Breast epithelium (tissue), 4 donors: ENCODE measurements at regions not wholly inside any gene's neighbourhood (a gene's known extent, or its start where the extent isn't known, plus 50 kb on each side); places are given as distances from the start of the nearest gene placed in this dataset.

Source experiments
- DNase-seq, 2 donors: peaks; one replicate each; pipeline ENCODE4 v3.0.0-alpha.2; 2019; ENCODE audit warnings: low spot score in 2 of 2
- H3K27ac ChIP-seq, 2 donors: fragments of 200-600 bp; sonication (generic) in 1 of 2; one replicate each; pipeline ENCODE4 v1.5.1; 2016 to 2019; ENCODE audit warnings: mild to moderate bottlenecking in 1 of 2
- H3K27me3 ChIP-seq, 2 donors: fragments of 200-600 bp; sonication (generic) in 1 of 2; one replicate each; pipeline versions ENCODE4 v1.5.1 to v1.6.0; 2017 to 2019; ENCODE audit warnings: control low read depth in 1 of 2, mild to moderate bottlenecking in 1 of 2
- H3K36me3 ChIP-seq: fragments of 200-600 bp; one replicate; pipeline ENCODE4 v1.5.1; 2019
- H3K4me1 ChIP-seq, 2 donors: fragments of 200-600 bp; sonication (generic); one replicate each; pipeline ENCODE4 v1.5.1; 2016 to 2019; ENCODE audit warnings: control low read depth in 1 of 2
- H3K4me3 ChIP-seq, 3 donors: fragments of 200-600 bp; sonication (generic); 1 replicate in 2 of 3; 2 replicates in 1 of 3; pipeline ENCODE4 v1.5.1; 2016 to 2019; ENCODE audit warnings: mild to moderate bottlenecking in 3 of 3, moderate library complexity in 2 of 3
- H3K9me3 ChIP-seq, 2 donors: fragments of 200-600 bp; sonication (generic) in 1 of 2; one replicate each; pipeline ENCODE4 v1.5.1; 2016 to 2019; ENCODE audit warnings: control low read depth in 1 of 2
- POLR2A ChIP-seq: fragments of 450-650 bp; IDR thresholded peaks from one replicate; pipeline ENCODE4 v1.6.1; 2016; ENCODE audit warnings: antibody characterized with exemption, mild to moderate bottlenecking, moderate library complexity
- POLR2AphosphoS5 ChIP-seq, 3 donors: sonication (generic); formaldehyde crosslinking; IDR thresholded peaks; one replicate each; pipeline ENCODE4 v1.6.1; 2017; ENCODE audit warnings: antibody characterized with exemption in 3 of 3
- intact Hi-C: fragments of 100-400 bp; cut with DNase I; formaldehyde crosslinking; loops from one replicate; pipeline ENCODE4 v1.15.1; 2023; ENCODE audit warnings: low total_unique reads
- TF ChIP-seq, protein P1 (sequence below), 3 donors: fragments of 450-650 bp; IDR thresholded peaks; one replicate each; pipeline ENCODE4 v1.5.1; 2016 to 2017; ENCODE audit warnings: antibody characterized with exemption in 3 of 3, mild to moderate bottlenecking in 3 of 3, moderate library complexity in 3 of 3

DNA sequence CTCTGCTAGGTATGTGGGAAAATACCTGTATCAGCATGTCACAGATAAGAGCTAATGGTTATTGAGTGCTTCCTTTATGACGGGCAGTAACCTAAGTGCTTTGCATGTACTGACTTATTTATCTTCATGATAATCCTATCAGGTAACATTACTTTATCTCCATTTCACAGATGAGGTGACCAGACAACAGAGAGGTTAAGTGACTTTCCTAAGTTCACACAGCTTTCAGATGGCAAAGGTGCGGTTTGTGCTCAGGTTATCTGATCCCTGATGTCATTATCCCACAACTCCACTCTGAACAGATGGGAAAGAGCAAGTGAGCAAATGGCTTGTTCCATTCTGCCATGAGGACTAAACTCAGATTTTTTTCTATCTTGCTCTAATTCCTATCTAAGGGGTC, 217.0 kb upstream of the PODXL start:
- H3K9me3 ChIP-seq, result no peaks in the 10 kb centered on the region
- intact Hi-C loops, result no loop called here
- no peak overlapping the region for H3K27ac ChIP-seq
- DNase-seq, result no peak
- H3K36me3 ChIP-seq, result no peaks in the 10 kb centered on the region
- no peaks in the 10 kb centered on the region for H3K4me1 ChIP-seq
- H3K27me3 ChIP-seq, result no peaks in the 10 kb centered on the region
- TF ChIP-seq, protein P1, sequence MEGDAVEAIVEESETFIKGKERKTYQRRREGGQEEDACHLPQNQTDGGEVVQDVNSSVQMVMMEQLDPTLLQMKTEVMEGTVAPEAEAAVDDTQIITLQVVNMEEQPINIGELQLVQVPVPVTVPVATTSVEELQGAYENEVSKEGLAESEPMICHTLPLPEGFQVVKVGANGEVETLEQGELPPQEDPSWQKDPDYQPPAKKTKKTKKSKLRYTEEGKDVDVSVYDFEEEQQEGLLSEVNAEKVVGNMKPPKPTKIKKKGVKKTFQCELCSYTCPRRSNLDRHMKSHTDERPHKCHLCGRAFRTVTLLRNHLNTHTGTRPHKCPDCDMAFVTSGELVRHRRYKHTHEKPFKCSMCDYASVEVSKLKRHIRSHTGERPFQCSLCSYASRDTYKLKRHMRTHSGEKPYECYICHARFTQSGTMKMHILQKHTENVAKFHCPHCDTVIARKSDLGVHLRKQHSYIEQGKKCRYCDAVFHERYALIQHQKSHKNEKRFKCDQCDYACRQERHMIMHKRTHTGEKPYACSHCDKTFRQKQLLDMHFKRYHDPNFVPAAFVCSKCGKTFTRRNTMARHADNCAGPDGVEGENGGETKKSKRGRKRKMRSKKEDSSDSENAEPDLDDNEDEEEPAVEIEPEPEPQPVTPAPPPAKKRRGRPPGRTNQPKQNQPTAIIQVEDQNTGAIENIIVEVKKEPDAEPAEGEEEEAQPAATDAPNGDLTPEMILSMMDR (IDR thresholded peaks at IDR 0.05), result no peak
- TF ChIP-seq POLR2AphosphoS5 (IDR thresholded peaks at IDR 0.05) (no peak), POLR2A (no peak)
- H3K4me3 ChIP-seq, result no peak overlapping the region

DNA sequence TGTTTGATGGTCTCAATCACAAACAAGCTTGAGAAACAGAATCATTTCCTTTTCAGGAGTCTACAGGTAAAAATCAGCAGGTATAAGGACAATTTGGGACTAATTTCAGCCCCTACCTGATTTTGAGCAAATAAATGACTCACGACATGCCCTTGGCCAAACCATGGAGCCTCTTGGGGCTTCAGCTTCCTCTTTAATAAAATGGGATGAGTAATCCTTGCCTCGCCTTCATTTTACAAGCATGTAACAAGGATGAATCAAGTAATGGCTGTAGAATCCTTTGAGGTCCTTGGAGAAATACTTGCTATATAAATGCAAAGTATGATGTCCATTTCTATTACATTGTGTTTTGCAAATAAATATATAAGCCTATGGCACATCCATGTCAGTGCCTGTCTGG, 212.8 kb upstream of the PODXL start:
- no peak for DNase-seq
- TF ChIP-seq, protein P1 (IDR thresholded peaks at IDR 0.05), result no peak
- no peak for TF ChIP-seq POLR2A
- TF ChIP-seq POLR2AphosphoS5 (IDR thresholded peaks at IDR 0.05), result no peak
- intact Hi-C loops, result no loop called here
- Histone ChIP-seq H3K36me3 (no peaks in the 10 kb centered on the region), H3K27me3 (peaks cover 0 to 7% of the 10 kb centered on the region in 2 donors), H3K9me3 (no peaks in the 10 kb centered on the region), H3K27ac (no peak overlapping the region), H3K4me3 (no peak overlapping the region), H3K4me1 (no peaks in the 10 kb centered on the region)

DNA sequence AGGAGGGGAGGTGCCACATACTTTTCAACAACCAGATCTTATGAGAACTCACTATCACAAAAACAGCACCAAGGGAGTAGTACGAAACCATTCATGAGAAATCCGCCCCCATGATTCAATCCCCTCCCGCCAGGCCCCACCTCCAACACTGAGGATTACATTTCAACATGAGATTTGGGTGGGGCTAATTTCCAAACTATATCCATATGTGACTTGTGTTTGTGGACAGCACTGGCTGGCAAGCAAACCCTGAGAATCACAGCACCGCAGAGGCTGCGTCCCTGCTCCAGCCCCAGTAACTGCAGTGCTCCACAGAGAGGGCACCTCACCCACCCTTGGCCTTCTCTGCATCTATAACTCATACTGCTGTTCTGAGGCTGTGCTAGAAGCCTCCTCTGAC, 211.2 kb upstream of the PODXL start:
- intact Hi-C loops, result no loop called here
- TF ChIP-seq POLR2A (no peak), POLR2AphosphoS5 (IDR thresholded peaks at IDR 0.05) (no peak)
- TF ChIP-seq, protein P1 (IDR thresholded peaks at IDR 0.05), result no peak
- H3K9me3 ChIP-seq, result peaks cover 0 to 3% of the 10 kb centered on the region in 2 donors

DNA sequence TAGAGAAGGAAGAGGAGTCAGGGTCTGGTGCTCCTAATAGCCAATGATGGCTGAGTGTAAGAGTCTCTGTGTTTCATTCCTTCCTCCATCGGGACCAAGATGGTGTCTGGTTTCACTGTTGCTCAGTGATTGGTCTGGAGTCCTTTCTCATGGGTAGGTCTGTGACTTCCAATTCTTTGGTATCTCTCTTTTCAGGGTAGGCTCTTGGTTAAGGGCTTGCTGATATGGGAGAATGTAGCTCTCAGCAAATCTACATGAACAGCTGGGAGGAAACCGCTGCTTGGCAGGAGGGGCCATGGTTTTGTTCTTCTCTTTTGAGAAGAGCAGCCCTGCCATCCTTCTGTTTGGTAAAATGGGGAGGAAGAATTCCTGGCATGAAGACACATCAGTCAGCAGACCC, 209.1 kb upstream of the PODXL start:
- no peak for DNase-seq
- Histone ChIP-seq H3K4me3 (no peak overlapping the region), H3K9me3 (peaks cover 0 to 4% of the 10 kb centered on the region in 2 donors), H3K4me1 (no peaks in the 10 kb centered on the region), H3K27ac (no peak overlapping the region), H3K27me3 (peaks cover 0 to 25% of the 10 kb centered on the region in 2 donors), H3K36me3 (no peaks in the 10 kb centered on the region)
- TF ChIP-seq, protein P1 (IDR thresholded peaks at IDR 0.05), result no peak
- TF ChIP-seq POLR2AphosphoS5 (IDR thresholded peaks at IDR 0.05), result no peak
- TF ChIP-seq POLR2A, result no peak
- intact Hi-C loops, result no loop called here

More for the DNA sequence above, 211.2 kb upstream of the PODXL start:
- Histone ChIP-seq H3K27ac (no peak overlapping the region), H3K27me3 (peaks cover 0 to 18% of the 10 kb centered on the region in 2 donors), H3K36me3 (no peaks in the 10 kb centered on the region), H3K4me1 (no peaks in the 10 kb centered on the region), H3K4me3 (no peak overlapping the region)
- DNase-seq, result no peak

DNA sequence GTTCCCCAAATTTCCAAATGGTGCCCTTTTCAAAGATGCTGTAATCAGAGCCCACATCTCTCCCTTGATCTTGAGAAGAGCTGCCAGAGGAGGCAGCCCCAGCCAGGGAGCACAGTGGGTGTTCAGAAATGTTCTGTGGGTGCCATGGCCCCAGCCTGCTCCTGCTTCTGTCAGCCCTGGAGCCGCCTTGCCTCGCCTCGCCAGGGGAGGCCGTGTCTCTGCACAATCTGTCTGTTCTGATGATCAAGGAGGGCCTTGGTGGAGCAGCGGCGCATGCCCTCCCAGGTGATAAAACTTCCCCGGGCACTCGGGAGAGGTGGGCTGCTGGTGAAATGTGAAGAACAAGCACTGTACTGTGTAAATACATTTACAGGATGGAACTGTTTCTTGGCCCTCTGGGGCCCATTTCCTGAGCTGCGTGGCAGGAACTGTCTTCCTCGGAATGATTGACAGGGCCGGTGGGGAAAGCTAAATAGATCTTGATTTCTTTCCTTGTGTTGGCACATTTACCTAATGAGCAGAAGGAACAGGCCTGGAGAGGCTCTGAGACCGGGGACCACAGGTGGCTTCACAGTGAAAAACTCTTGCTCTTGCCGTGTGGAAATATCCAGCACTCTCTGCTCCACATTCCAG, 207.8 kb upstream of the PODXL start:
- Histone ChIP-seq H3K27me3 (peaks cover 0 to 25% of the 10 kb centered on the region in 2 donors), H3K9me3 (peaks cover 0 to 4% of the 10 kb centered on the region in 2 donors), H3K4me1 (no peaks in the 10 kb centered on the region), H3K27ac (no peak overlapping the region), H3K36me3 (no peaks in the 10 kb centered on the region), H3K4me3 (no peak overlapping the region)
- TF ChIP-seq POLR2A (no peak), POLR2AphosphoS5 (IDR thresholded peaks at IDR 0.05) (no peak)
- TF ChIP-seq, protein P1 (IDR thresholded peaks at IDR 0.05), result no peak
- intact Hi-C loops, result no loop called here
- no peak for DNase-seq
